H1 (cell line): ENCODE measurements at regions not wholly inside any gene's neighbourhood (a gene's known extent, or its start where the extent isn't known, plus 50 kb on each side); places are given as distances from the start of the nearest gene placed in this dataset.

ENCODE experiments used
- CTCF ChIA-PET: fragments of 300-600 bp; sonication (Branson Sonifier 250); formaldehyde crosslinking; loops from one replicate; lab custom pipeline; 2021; ENCODE audit not compliant: partially characterized antibody; lab: Charles Lee
- POLR2A ChIA-PET: fragments of 300-600 bp; sonication (Branson Sonifier 250); formaldehyde crosslinking; loops from one replicate; lab custom pipeline; 2021; ENCODE audit warnings: inconsistent platforms; ENCODE audit not compliant: partially characterized antibody; lab: Charles Lee
- DNase-seq, 2 experiments: peaks; one replicate each; pipeline versions ENCODE4 v3.0.0 to v3.0.0-alpha.2; 2010 to 2022; ENCODE audit warnings: low spot score in 2 of 2, low read depth in 1 of 2, mixed read lengths in 1 of 2
- FAIRE-seq: peaks from 2 replicates; lab custom pipeline; 2011; peaks lifted over from hg19 to GRCh38; lab: Jason Lieb, UNC
- H2AFZ ChIP-seq: 2 replicates; pipeline ENCODE4 v1.8.1; 2012; ENCODE audit warnings: low read length, inconsistent platforms
- H2AK5ac ChIP-seq: 2 replicates; pipeline ENCODE4 v1.6.1; 2013; ENCODE audit warnings: low read depth, low read length
- H2BK120ac ChIP-seq: replicated peaks from 2 replicates; pipeline ENCODE3; 2013; ENCODE audit warnings: low read depth, low read length, inconsistent platforms
- H2BK12ac ChIP-seq: 2 replicates; pipeline ENCODE4 v1.6.1; 2013; ENCODE audit warnings: low read depth, low read length
- H2BK15ac ChIP-seq: 2 replicates; pipeline ENCODE4 v1.6.1; 2013; ENCODE audit warnings: low read length
- H2BK20ac ChIP-seq: 2 replicates; pipeline ENCODE4 v1.6.1; 2013; ENCODE audit warnings: low read length
- H2BK5ac ChIP-seq: 2 replicates; pipeline ENCODE4 v1.6.1; 2013; ENCODE audit warnings: low read depth, low read length
- H3K14ac ChIP-seq: 2 replicates; pipeline ENCODE4 v1.6.1; 2013; ENCODE audit warnings: inconsistent platforms; ENCODE audit not compliant: insufficient read length
- H3K18ac ChIP-seq: 2 replicates; pipeline ENCODE4 v1.6.1; 2013; ENCODE audit warnings: low read length; ENCODE audit errors: extremely low read depth
- H3K23ac ChIP-seq: 2 replicates; pipeline ENCODE4 v1.6.1; 2013; ENCODE audit warnings: inconsistent platforms; ENCODE audit not compliant: insufficient read length
- H3K23me2 ChIP-seq: 2 replicates; pipeline ENCODE4 v1.6.1; 2013; ENCODE audit warnings: low read depth, low read length
- H3K27ac ChIP-seq: 2 replicates; pipeline ENCODE4 v1.6.1; 2011; ENCODE audit warnings: low read depth, low read length, inconsistent platforms
- H3K27me3 ChIP-seq, 4 experiments: replicated peaks in 1 of 4; 1 replicate in 1 of 4; 2 replicates in 3 of 4; pipeline versions ENCODE4 v1.6.1 to v1.8.1; 2011 to 2013; ENCODE audit warnings: low read length in 3 of 4, mild to moderate bottlenecking in 3 of 4, inconsistent platforms in 2 of 4, mixed read lengths in 2 of 4, moderate library complexity in 1 of 4; ENCODE audit not compliant: control insufficient read depth in 3 of 4, insufficient read depth in 3 of 4; ENCODE audit errors: extremely low read depth in 1 of 4
- H3K36me3 ChIP-seq, 4 experiments: 2 replicates each; pipeline versions ENCODE4 v1.6.1 to v1.8.1; 2011 to 2013; ENCODE audit warnings: mild to moderate bottlenecking in 4 of 4, low read length in 3 of 4, moderate library complexity in 2 of 4, control low read depth in 1 of 4, inconsistent platforms in 1 of 4; ENCODE audit not compliant: insufficient read depth in 4 of 4, control insufficient read depth in 2 of 4
- H3K4ac ChIP-seq: replicated peaks from 2 replicates; pipeline ENCODE3; 2013; ENCODE audit warnings: low read length, low read depth, mixed read lengths, inconsistent platforms; ENCODE audit not compliant: insufficient read length
- H3K4me1 ChIP-seq, 4 experiments: replicated peaks in 1 of 4; 1 replicate in 1 of 4; 2 replicates in 3 of 4; pipeline versions ENCODE4 v1.6.1 to v1.8.1; 2011 to 2013; ENCODE audit warnings: low read length in 3 of 4, inconsistent platforms in 2 of 4, mixed read lengths in 1 of 4; ENCODE audit not compliant: insufficient read depth in 4 of 4, control insufficient read depth in 3 of 4
- H3K4me2 ChIP-seq, 2 experiments: 2 replicates each; pipeline versions ENCODE4 v1.6.1 to v1.8.1; 2011 to 2013; ENCODE audit warnings: low read depth in 2 of 2, low read length in 2 of 2, control low read depth in 1 of 2, inconsistent platforms in 1 of 2, mild to moderate bottlenecking in 1 of 2; ENCODE audit not compliant: insufficient read depth in 1 of 2
- H3K4me3 ChIP-seq, 4 experiments: fragments of 200-600, 300-600 bp in 1 of 4; sonication (generic), shearing (Covaris generic), sonication (Bioruptor Twin) in 1 of 4; 2 replicates each; pipeline versions ENCODE4 v1.5.1 to v1.8.1; 2011 to 2016; ENCODE audit warnings: low read length in 4 of 4, low read depth in 3 of 4, control low read depth in 2 of 4, inconsistent platforms in 2 of 4, mild to moderate bottlenecking in 2 of 4, mixed read lengths in 1 of 4, moderate library complexity in 1 of 4; ENCODE audit not compliant: insufficient read depth in 2 of 4; ENCODE audit errors: extremely low read depth in 1 of 4
- H3K56ac ChIP-seq: replicated peaks from 2 replicates; pipeline ENCODE3; 2013; ENCODE audit warnings: low read depth, mild to moderate bottlenecking, mixed read lengths, low read length, inconsistent platforms; ENCODE audit not compliant: insufficient read length
- H3K79me1 ChIP-seq: 2 replicates; pipeline ENCODE4 v1.6.1; 2013; ENCODE audit warnings: low read depth, low read length, control low read depth
- H3K79me2 ChIP-seq, 2 experiments: 2 replicates each; pipeline versions ENCODE4 v1.6.1 to v1.8.1; 2012 to 2013; ENCODE audit warnings: low read length in 2 of 2, mild to moderate bottlenecking in 2 of 2, inconsistent platforms in 1 of 2; ENCODE audit not compliant: insufficient read depth in 2 of 2, control insufficient read depth in 1 of 2
- H3K9ac ChIP-seq, 4 experiments: replicated peaks in 1 of 4; 1 replicate in 1 of 4; 2 replicates in 3 of 4; pipeline versions ENCODE4 v1.6.1 to v1.8.1; 2011 to 2013; ENCODE audit warnings: low read depth in 3 of 4, low read length in 3 of 4, control low read depth in 2 of 4, mild to moderate bottlenecking in 2 of 4, moderate library complexity in 2 of 4, inconsistent platforms in 1 of 4; ENCODE audit errors: extremely low read depth in 1 of 4
- H3K9me3 ChIP-seq, 2 experiments: 2 replicates each; pipeline versions ENCODE4 v1.6.1 to v1.8.1; 2012 to 2013; ENCODE audit warnings: mild to moderate bottlenecking in 2 of 2, moderate library complexity in 2 of 2, control low read depth in 1 of 2, inconsistent platforms in 1 of 2, low read depth in 1 of 2, low read length in 1 of 2, mixed read lengths in 1 of 2; ENCODE audit not compliant: insufficient read depth in 2 of 2
- H4K20me1 ChIP-seq, 2 experiments: replicated peaks in 1 of 2; 2 replicates each; pipeline versions ENCODE3 to v1.8.1; 2011 to 2013; ENCODE audit warnings: inconsistent platforms in 2 of 2, low read length in 2 of 2, mild to moderate bottlenecking in 1 of 2; ENCODE audit not compliant: insufficient read depth in 2 of 2, control insufficient read depth in 1 of 2
- H4K5ac ChIP-seq: 2 replicates; pipeline ENCODE4 v1.6.1; 2013; ENCODE audit warnings: low read length, low read depth, mixed read lengths, inconsistent platforms; ENCODE audit not compliant: insufficient read length
- H4K8ac ChIP-seq: 2 replicates; pipeline ENCODE4 v1.8.0; 2013; ENCODE audit warnings: mild to moderate bottlenecking, moderate library complexity, low read length, inconsistent platforms; ENCODE audit not compliant: insufficient read depth; ENCODE audit errors: extremely low read depth
- H4K91ac ChIP-seq: replicated peaks from 2 replicates; pipeline ENCODE3; 2013; ENCODE audit warnings: low read length, mixed read lengths, inconsistent platforms; ENCODE audit not compliant: insufficient read length
- BRCA1 ChIP-seq: IDR thresholded peaks from 2 replicates; pipeline ENCODE4 v1.6.1; 2012; ENCODE audit warnings: low read depth, low read length, improper control_type of control experiment
- CEBPB ChIP-seq: IDR thresholded peaks from 2 replicates; pipeline ENCODE4 v1.6.1; 2012; ENCODE audit warnings: low read depth, low read length
- CHD2 ChIP-seq: IDR thresholded peaks from 2 replicates; pipeline ENCODE4 v1.6.1; 2012; ENCODE audit warnings: low read length, improper control_type of control experiment
- CREB1 ChIP-seq: IDR thresholded peaks from 2 replicates; pipeline ENCODE4 v1.6.1; 2012; ENCODE audit warnings: inconsistent platforms
- EGR1 ChIP-seq: IDR thresholded peaks from 2 replicates; pipeline ENCODE4 v1.6.1; 2011; ENCODE audit warnings: low read depth, low read length, borderline replicate concordance
- NRF1 ChIP-seq: IDR thresholded peaks from 2 replicates; pipeline ENCODE4 v1.6.1; 2011; ENCODE audit warnings: mild to moderate bottlenecking, low read depth, low read length, improper control_type of control experiment
- POLR2A ChIP-seq, 2 experiments: IDR thresholded peaks; 1 replicate in 1 of 2; 2 replicates in 1 of 2; pipeline ENCODE4 v1.6.1; 2011; ENCODE audit warnings: low read depth in 2 of 2, low read length in 2 of 2, mild to moderate bottlenecking in 2 of 2; ENCODE audit errors: control extremely low read depth in 1 of 2
- POLR2AphosphoS5 ChIP-seq: IDR thresholded peaks from 2 replicates; pipeline ENCODE4 v1.6.1; 2011; ENCODE audit warnings: low read depth, low read length
- POU5F1 ChIP-seq: IDR thresholded peaks from 2 replicates; pipeline ENCODE4 v1.6.1; 2011; ENCODE audit warnings: low read depth, mild to moderate bottlenecking, low read length, moderate library complexity
- SIN3A ChIP-seq, 2 experiments: IDR thresholded peaks in 1 of 2; conservative IDR thresholded peaks in 1 of 2; 2 replicates each; pipeline ENCODE4 v1.6.1; 2011 to 2012; ENCODE audit warnings: low read length in 2 of 2, improper control_type of control experiment in 1 of 2, low read depth in 1 of 2, mild to moderate bottlenecking in 1 of 2
- SP4 ChIP-seq: IDR thresholded peaks from 2 replicates; pipeline ENCODE4 v1.6.1; 2012; ENCODE audit warnings: low read length, inconsistent platforms
- TAF7 ChIP-seq: optimal IDR thresholded peaks from 2 replicates; pipeline ENCODE3; 2011; ENCODE audit warnings: low read depth, mild to moderate bottlenecking, inconsistent platforms, low read length, moderate library complexity, borderline replicate concordance
- TCF12 ChIP-seq: IDR thresholded peaks from 2 replicates; pipeline ENCODE4 v1.6.1; 2011; ENCODE audit warnings: low read depth, mild to moderate bottlenecking, low read length
- USF2 ChIP-seq: IDR thresholded peaks from 2 replicates; pipeline ENCODE4 v1.6.1; 2011; ENCODE audit warnings: low read length, improper control_type of control experiment
- YY1 ChIP-seq: IDR thresholded peaks from 2 replicates; pipeline ENCODE4 v1.6.1; 2011; ENCODE audit warnings: low read depth, mild to moderate bottlenecking, low read length
- WGBS, 2 experiments: shearing (Covaris generic) in 1 of 2; methylation state at CpG; one replicate each; pipeline versions ENCODE4 v1.1.6 to v1.1.7; 2013 to 2015; ENCODE audit warnings: low lambda C conversion rate in 2 of 2, mixed read lengths in 2 of 2, inconsistent platforms in 1 of 2, low coverage in 1 of 2, missing lambda C conversion rate in 1 of 2; ENCODE audit not compliant: insufficient replicate concordance in 2 of 2, insufficient coverage in 1 of 2, insufficient read length in 1 of 2; ENCODE audit errors: extremely low coverage in 1 of 2, missing lambda C conversion rate in 1 of 2; 5-methylcytosine and 5-hydroxymethylcytosine counted together

GRCh38 chr5:44927115-44927733, 118.5 kb downstream of the MRPS30 start:
- no peak overlapping the region for H2BK5ac ChIP-seq
- no peak overlapping the region for H2BK20ac ChIP-seq
- DNase-seq = no peak
- no peak for FAIRE-seq
- CTCF ChIA-PET = interaction anchor here (0.8 to 2.1 kb wide), 5 partner anchors 8 to 765 kb away, joined by 3 to 9 read pairs (median 5); no protein-coding TSS in a partner anchor
- no peak overlapping the region for H4K91ac ChIP-seq
- 91% methylated on average over 3 of the region's 3 CpGs; no CpG with 5 or more reads in 1 of the 2 experiments for WGBS, 2 experiments
- POLR2A ChIA-PET = no interaction called here
- no peak overlapping the region for H4K5ac ChIP-seq
- H3K79me1 ChIP-seq = no peaks in the 10 kb centered on the region
- H3K79me2 ChIP-seq = no peaks in the 10 kb centered on the region
- H3K27me3 ChIP-seq = no peaks in the 10 kb centered on the region
- H3K4ac ChIP-seq = no peak overlapping the region
- H3K18ac ChIP-seq = no peak overlapping the region
- H4K8ac ChIP-seq = no peak overlapping the region
- H3K4me3 ChIP-seq = no peak overlapping the region
- no peak overlapping the region for H3K4me2 ChIP-seq
- H2AK5ac ChIP-seq = no peak overlapping the region
- H3K9ac ChIP-seq = no peak overlapping the region
- no peak overlapping the region for H2BK120ac ChIP-seq
- no peak overlapping the region for H3K27ac ChIP-seq
- no peaks in the 10 kb centered on the region for H3K9me3 ChIP-seq
- no peak overlapping the region for H3K56ac ChIP-seq
- H2BK12ac ChIP-seq = no peak overlapping the region
- no peak overlapping the region for H3K14ac ChIP-seq
- no peak overlapping the region for H2BK15ac ChIP-seq
- no peak overlapping the region for H2AFZ ChIP-seq
- H3K23ac ChIP-seq = no peak overlapping the region
- no peaks in the 10 kb centered on the region for H3K36me3 ChIP-seq
- H3K23me2 ChIP-seq = no peaks in the 10 kb centered on the region
- H3K4me1 ChIP-seq = no peaks in the 10 kb centered on the region; a peak in 1 of 7 replicates
- H4K20me1 ChIP-seq = no peaks in the 10 kb centered on the region
- TF ChIP-seq CREB1 = no peak
- TF ChIP-seq CEBPB = no peak
- TF ChIP-seq YY1 = no peak
- no peak for TF ChIP-seq USF2
- TF ChIP-seq POLR2A (IDR thresholded peaks at IDR 0.05; ENCODE audit: control extremely low read depth in 1 of 2, low read depth in 2 of 2, low read length in 2 of 2) = no peak
- TF ChIP-seq SP4 = no peak
- no peak for TF ChIP-seq EGR1
- no peak for TF ChIP-seq POLR2AphosphoS5
- TF ChIP-seq SIN3A (conservative IDR thresholded peaks at IDR 0.05 in 1 of 2, IDR thresholded peaks at IDR 0.05 in 1 of 2; ENCODE audit: low read depth in 1 of 2, low read length in 2 of 2) = no peak
- no peak for TF ChIP-seq CHD2
- TF ChIP-seq POU5F1 = no peak
- no peak for TF ChIP-seq NRF1
- TF ChIP-seq TCF12 = no peak
- no peak for TF ChIP-seq BRCA1
- TF ChIP-seq TAF7 = no peak
